Fibroblast of villous mesenchyme (primary cell): ENCODE measurements at regions not wholly inside any gene's neighbourhood (a gene's known extent, or its start where the extent isn't known, plus 50 kb on each side); places are given as distances from the start of the nearest gene placed in this dataset.

Experiments used
- DNase-seq: peaks from one replicate; pipeline ENCODE4 v3.0.0-alpha.2; 2010; ENCODE audit warnings: low read depth
- H3K4me3 ChIP-seq: 2 replicates; pipeline ENCODE4 v1.5.1; 2011; ENCODE audit warnings: low read depth, mild to moderate bottlenecking, low read length
- TF ChIP-seq, protein P1 (sequence below): IDR thresholded peaks from 2 replicates; pipeline ENCODE4 v1.5.1; 2012; ENCODE audit warnings: low read depth, mild to moderate bottlenecking, low read length; ENCODE audit not compliant: insufficient read depth

DNA sequence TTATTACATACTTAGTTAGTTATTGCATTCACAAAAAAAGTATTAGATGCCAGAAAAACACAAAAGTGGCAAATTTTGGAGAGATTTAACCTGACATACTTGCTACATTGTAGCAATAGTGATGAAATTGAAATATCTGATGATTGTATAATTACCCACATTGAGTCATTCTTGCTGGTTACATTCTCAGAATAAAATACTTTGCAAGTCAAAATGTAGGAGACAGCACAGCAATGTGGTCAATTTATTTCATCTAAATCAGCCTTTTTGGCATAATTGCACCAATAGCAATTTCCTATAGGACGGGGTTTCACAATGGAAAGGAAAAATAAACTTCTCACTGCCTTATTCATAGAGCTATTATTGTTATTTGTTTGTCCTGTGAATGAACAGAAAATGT, 125.0 kb upstream of the ETV6 start:
- DNase-seq = no peak
- no peak overlapping the region for H3K4me3 ChIP-seq
- TF ChIP-seq, protein P1, sequence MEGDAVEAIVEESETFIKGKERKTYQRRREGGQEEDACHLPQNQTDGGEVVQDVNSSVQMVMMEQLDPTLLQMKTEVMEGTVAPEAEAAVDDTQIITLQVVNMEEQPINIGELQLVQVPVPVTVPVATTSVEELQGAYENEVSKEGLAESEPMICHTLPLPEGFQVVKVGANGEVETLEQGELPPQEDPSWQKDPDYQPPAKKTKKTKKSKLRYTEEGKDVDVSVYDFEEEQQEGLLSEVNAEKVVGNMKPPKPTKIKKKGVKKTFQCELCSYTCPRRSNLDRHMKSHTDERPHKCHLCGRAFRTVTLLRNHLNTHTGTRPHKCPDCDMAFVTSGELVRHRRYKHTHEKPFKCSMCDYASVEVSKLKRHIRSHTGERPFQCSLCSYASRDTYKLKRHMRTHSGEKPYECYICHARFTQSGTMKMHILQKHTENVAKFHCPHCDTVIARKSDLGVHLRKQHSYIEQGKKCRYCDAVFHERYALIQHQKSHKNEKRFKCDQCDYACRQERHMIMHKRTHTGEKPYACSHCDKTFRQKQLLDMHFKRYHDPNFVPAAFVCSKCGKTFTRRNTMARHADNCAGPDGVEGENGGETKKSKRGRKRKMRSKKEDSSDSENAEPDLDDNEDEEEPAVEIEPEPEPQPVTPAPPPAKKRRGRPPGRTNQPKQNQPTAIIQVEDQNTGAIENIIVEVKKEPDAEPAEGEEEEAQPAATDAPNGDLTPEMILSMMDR = no peak

- TF ChIP-seq, protein P1 = no peak
- no peak for DNase-seq
- H3K4me3 ChIP-seq = no peak overlapping the region
Observed at GRCh38 chr12:11534064-11534463, 115.4 kb upstream of the ETV6 start.

DNA sequence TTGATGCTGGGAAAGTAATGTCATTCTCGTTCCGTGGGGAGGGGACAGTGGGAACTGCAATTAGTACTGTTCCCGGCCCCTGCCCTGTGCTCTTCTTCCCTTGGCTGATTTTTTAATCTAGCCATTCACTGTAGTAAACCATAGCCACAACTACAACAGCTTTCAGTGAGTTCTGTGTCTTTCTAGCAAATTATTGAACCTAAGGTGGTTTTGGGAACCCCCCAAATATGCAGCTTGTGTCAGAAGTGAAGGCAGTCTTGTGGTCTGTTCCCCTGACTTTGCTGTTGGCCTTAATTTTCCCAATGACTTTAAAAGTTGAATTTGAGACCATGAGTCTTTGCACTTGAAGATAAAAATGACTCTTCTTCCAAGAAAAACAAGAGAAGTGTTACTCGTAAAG, 114.3 kb upstream of the ETV6 start:
- TF ChIP-seq, protein P1 = no peak
- no peak overlapping the region for H3K4me3 ChIP-seq

GRCh38 chr12:11539156-11539555, 110.3 kb upstream of the ETV6 start:
- no peak for DNase-seq
- TF ChIP-seq, protein P1 = no peak
- no peak overlapping the region for H3K4me3 ChIP-seq

More for the DNA sequence above, 114.3 kb upstream of the ETV6 start:
- DNase-seq = no peak

GRCh38 chr12:11540156-11540555, 109.3 kb upstream of the ETV6 start:
- H3K4me3 ChIP-seq = no peak overlapping the region
- no peak for DNase-seq
- TF ChIP-seq, protein P1 = no peak

DNA sequence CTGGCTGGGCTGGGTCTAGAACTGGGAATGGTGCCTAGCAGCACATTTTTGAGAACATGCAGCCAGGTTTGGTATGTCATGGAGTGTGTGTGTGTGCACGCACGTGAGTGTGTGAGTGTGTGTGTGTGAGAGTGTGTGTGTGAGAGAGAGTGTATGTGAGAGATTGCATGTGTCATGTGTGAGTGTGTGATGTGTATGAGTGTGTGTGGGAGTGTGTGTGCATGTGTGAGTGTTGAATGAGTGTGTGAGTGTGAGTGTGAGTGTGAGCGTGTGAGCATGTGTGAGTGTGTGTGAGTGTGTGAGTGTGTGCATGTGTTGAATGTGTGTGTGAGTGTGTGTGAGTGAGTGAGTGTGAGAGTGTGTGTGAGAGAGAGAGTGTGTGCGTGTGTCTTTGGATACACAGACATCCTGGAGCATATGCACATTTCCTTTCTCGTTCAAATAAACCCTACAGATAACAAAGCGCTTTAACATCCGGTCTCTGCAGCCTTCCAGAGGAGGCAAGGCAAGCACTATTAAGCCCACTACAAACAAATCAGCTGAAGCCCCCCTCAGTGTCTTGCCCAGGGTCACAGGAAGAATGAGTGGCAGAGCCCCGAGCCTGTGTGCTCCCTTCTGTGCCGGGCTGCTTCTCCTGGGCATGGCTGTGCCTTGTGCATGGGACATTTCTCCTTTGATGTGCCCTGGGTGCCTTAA, 108.7 kb upstream of the ETV6 start:
- TF ChIP-seq, protein P1 = no peak

DNA sequence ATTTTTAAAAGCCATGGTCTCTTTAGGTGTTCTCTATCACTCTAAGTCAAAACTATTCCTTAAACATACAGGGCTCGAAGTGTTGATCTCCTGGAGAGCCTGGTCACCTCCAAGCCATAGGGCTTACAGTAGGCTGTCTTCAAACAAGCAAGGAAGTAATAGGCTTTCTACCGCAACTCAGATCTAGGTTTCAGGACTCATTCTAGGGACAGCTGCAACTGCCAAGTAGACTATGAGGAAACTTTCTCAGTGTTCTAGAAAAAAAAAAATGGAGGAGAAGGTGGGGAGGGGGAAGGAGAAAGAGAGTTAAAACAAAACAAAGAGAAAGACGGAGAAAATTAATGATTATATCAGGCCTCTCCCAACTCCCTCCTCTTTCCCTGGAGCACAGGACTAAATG, 106.9 kb upstream of the ETV6 start:
- H3K4me3 ChIP-seq = no peak overlapping the region
- no peak for DNase-seq
- TF ChIP-seq, protein P1 = no peak

More for the DNA sequence above, 108.7 kb upstream of the ETV6 start:
- no peak overlapping the region for H3K4me3 ChIP-seq
- no peak for DNase-seq
